H9 (cell line): ENCODE measurements at regions not wholly inside any gene's neighbourhood (a gene's known extent, or its start where the extent isn't known, plus 50 kb on each side); places are given as distances from the start of the nearest gene placed in this dataset.

Source experiments
- DNase-seq: peaks from one replicate; pipeline ENCODE4 v3.0.0-alpha.2; 2017
- H2AFZ ChIP-seq: one replicate; pipeline ENCODE4 v1.6.1; 2013; ENCODE audit warnings: mild to moderate bottlenecking, low read length, control low read depth, moderate library complexity
- H2AK5ac ChIP-seq: 2 replicates; pipeline ENCODE4 v1.6.1; 2013; ENCODE audit warnings: low read length, control low read depth, mixed read lengths; ENCODE audit not compliant: insufficient read length
- H2BK120ac ChIP-seq: one replicate; pipeline ENCODE4 v1.6.1; 2013; ENCODE audit warnings: low read depth, mild to moderate bottlenecking, low read length, control low read depth, inconsistent platforms; ENCODE audit not compliant: poor library complexity, severe bottlenecking
- H2BK12ac ChIP-seq: 2 replicates; pipeline ENCODE4 v1.6.1; 2013; ENCODE audit warnings: low read length, control low read depth, mixed read lengths, low read depth; ENCODE audit not compliant: insufficient read length
- H2BK15ac ChIP-seq: 2 replicates; pipeline ENCODE4 v1.6.1; 2013; ENCODE audit warnings: low read depth, low read length, control low read depth
- H2BK20ac ChIP-seq: one replicate; pipeline ENCODE4 v1.6.1; 2013; ENCODE audit warnings: low read depth, mild to moderate bottlenecking, low read length, control low read depth, inconsistent platforms; ENCODE audit not compliant: poor library complexity, severe bottlenecking
- H2BK5ac ChIP-seq: 2 replicates; pipeline ENCODE4 v1.6.1; 2013; ENCODE audit warnings: low read length, control low read depth, mixed read lengths; ENCODE audit not compliant: insufficient read length
- H3K14ac ChIP-seq: 2 replicates; pipeline ENCODE4 v1.6.1; 2013; ENCODE audit warnings: low read length, control low read depth; ENCODE audit not compliant: insufficient read depth
- H3K18ac ChIP-seq: 2 replicates; pipeline ENCODE4 v1.6.1; 2013; ENCODE audit warnings: low read depth, mild to moderate bottlenecking, mixed read lengths, low read length, control low read depth; ENCODE audit not compliant: insufficient read length
- H3K23ac ChIP-seq: 2 replicates; pipeline ENCODE4 v1.6.1; 2013; ENCODE audit warnings: low read length, control low read depth, mixed read lengths, low read depth; ENCODE audit not compliant: insufficient read length
- H3K23me2 ChIP-seq: 2 replicates; pipeline ENCODE4 v1.6.1; 2013; ENCODE audit warnings: low read depth, mild to moderate bottlenecking, mixed read lengths, low read length, control low read depth; ENCODE audit not compliant: insufficient read length, poor library complexity, severe bottlenecking
- H3K27ac ChIP-seq: 2 replicates; pipeline ENCODE4 v1.5.1; 2013; ENCODE audit warnings: low read length, control low read depth, mixed read lengths, low read depth; ENCODE audit not compliant: insufficient read length
- H3K27me3 ChIP-seq: 2 replicates; pipeline ENCODE4 v1.6.1; 2013; ENCODE audit warnings: low read length, control low read depth, inconsistent platforms; ENCODE audit not compliant: insufficient read depth
- H3K4ac ChIP-seq: 2 replicates; pipeline ENCODE4 v1.6.1; 2013; ENCODE audit warnings: low read depth, mild to moderate bottlenecking, control low read depth, inconsistent platforms, low read length, moderate library complexity
- H3K4me1 ChIP-seq: 2 replicates; pipeline ENCODE4 v1.6.1; 2013; ENCODE audit warnings: low read length, control low read depth, inconsistent platforms; ENCODE audit not compliant: insufficient read depth
- H3K4me2 ChIP-seq: 2 replicates; pipeline ENCODE4 v1.6.1; 2013; ENCODE audit warnings: low read length, control low read depth, mixed read lengths; ENCODE audit not compliant: insufficient read length, insufficient read depth
- H3K56ac ChIP-seq: 2 replicates; pipeline ENCODE4 v1.6.1; 2013; ENCODE audit warnings: low read depth, mild to moderate bottlenecking, mixed read lengths, low read length, control low read depth; ENCODE audit not compliant: insufficient read length
- H3K79me1 ChIP-seq: 2 replicates; pipeline ENCODE4 v1.6.1; 2013; ENCODE audit warnings: low read depth, mild to moderate bottlenecking, moderate library complexity, low read length, control low read depth, inconsistent platforms; ENCODE audit not compliant: insufficient read depth, poor library complexity, severe bottlenecking
- H3K79me2 ChIP-seq: 2 replicates; pipeline ENCODE4 v1.6.1; 2013; ENCODE audit warnings: low read length, control low read depth, inconsistent platforms; ENCODE audit not compliant: insufficient read depth
- H3K9ac ChIP-seq: 2 replicates; pipeline ENCODE4 v1.6.1; 2013; ENCODE audit warnings: low read length, control low read depth, mixed read lengths; ENCODE audit not compliant: insufficient read length; ENCODE audit errors: extremely low read depth
- H3K9me3 ChIP-seq: one replicate; pipeline ENCODE4 v1.6.1; 2013; ENCODE audit warnings: low read depth, low read length, inconsistent platforms; ENCODE audit not compliant: control insufficient read depth
- H3T11ph ChIP-seq: one replicate; pipeline ENCODE4 v1.6.1; 2013; ENCODE audit warnings: mild to moderate bottlenecking, low read length, control low read depth, inconsistent platforms
- H4K20me1 ChIP-seq: one replicate; pipeline ENCODE4 v1.6.1; 2013; ENCODE audit not compliant: control insufficient read depth, insufficient read length, insufficient read depth
- H4K5ac ChIP-seq: 2 replicates; pipeline ENCODE4 v1.6.1; 2013; ENCODE audit warnings: low read depth, mild to moderate bottlenecking, mixed read lengths, low read length, control low read depth; ENCODE audit not compliant: insufficient read length
- H4K8ac ChIP-seq: replicated peaks from 2 replicates; pipeline ENCODE4 v1.6.1; 2013; ENCODE audit warnings: low read length, control low read depth, mixed read lengths, low read depth; ENCODE audit not compliant: insufficient read length
- H4K91ac ChIP-seq: 2 replicates; pipeline ENCODE4 v1.6.1; 2013; ENCODE audit warnings: low read depth, mild to moderate bottlenecking, moderate library complexity, mixed read lengths, low read length, control low read depth; ENCODE audit not compliant: insufficient read length
- H3K27ac Mint-ChIP-seq, 3 experiments: 2 replicates in 2 of 3; 3 replicates in 1 of 3; pipeline ENCODE4 v1.8.0; 2020 to 2021; ENCODE audit warnings: mixed read lengths in 3 of 3, mild to moderate bottlenecking in 1 of 3, moderate library complexity in 1 of 3
- H3K27me3 Mint-ChIP-seq: 2 replicates; pipeline ENCODE4 v1.8.0; 2021; ENCODE audit warnings: low read depth, mild to moderate bottlenecking, moderate library complexity, mixed read lengths
- H3K36me3 Mint-ChIP-seq, 3 experiments: 2 replicates in 2 of 3; 3 replicates in 1 of 3; pipeline ENCODE4 v1.8.0; 2020 to 2021; ENCODE audit warnings: low read depth in 3 of 3, mixed read lengths in 3 of 3; ENCODE audit not compliant: insufficient read depth in 1 of 3
- H3K4me1 Mint-ChIP-seq, 2 experiments: 2 replicates each; pipeline ENCODE4 v1.8.0; 2020; ENCODE audit warnings: mixed read lengths in 2 of 2
- H3K4me3 Mint-ChIP-seq, 2 experiments: 2 replicates in 1 of 2; 3 replicates in 1 of 2; pipeline ENCODE4 v1.8.0; 2020 to 2021; ENCODE audit warnings: mild to moderate bottlenecking in 2 of 2, mixed read lengths in 2 of 2, moderate library complexity in 1 of 2
- H3K9me3 Mint-ChIP-seq, 2 experiments: 2 replicates in 1 of 2; 3 replicates in 1 of 2; pipeline ENCODE4 v1.8.0; 2020; ENCODE audit warnings: mild to moderate bottlenecking in 2 of 2, mixed read lengths in 2 of 2, moderate library complexity in 1 of 2
- CTCF ChIP-seq: fragments of 200-600 bp; sonication (generic); conservative IDR thresholded peaks from 3 replicates; pipeline ENCODE4 v1.8.0; 2021; ENCODE audit warnings: antibody characterized with exemption, mild to moderate bottlenecking
- WGBS: extraction: QIAGEN DNeasy Blood & Tissue Kit; methylation state at CpG from one replicate; pipeline ENCODE4 v1.1.7; 2013; ENCODE audit warnings: missing lambda C conversion rate, low lambda C conversion rate, mixed read lengths; ENCODE audit not compliant: insufficient read length; ENCODE audit errors: extremely low coverage; 5-methylcytosine and 5-hydroxymethylcytosine counted together

DNA sequence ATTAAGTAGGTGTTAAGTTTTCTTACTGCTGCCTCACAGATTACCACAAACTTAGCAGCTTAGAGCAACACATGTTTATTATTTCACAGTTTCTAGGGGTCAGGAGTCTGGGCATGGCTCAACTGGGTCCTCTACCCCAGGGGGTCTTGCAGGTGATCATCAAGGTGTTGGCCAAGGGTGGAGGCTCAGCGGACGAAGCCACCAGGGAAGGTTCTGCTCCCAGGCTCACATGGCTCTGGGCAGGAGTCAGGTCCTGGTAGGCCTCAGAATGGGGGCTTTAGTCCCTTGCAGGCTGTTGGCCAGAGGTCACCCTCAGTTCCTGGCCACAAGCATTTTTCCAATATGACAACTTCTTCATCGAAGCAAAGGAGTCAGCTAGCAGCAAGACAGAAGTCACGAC, 362.5 kb downstream of the PREX1 start:
- Histone ChIP-seq H2BK12ac (no peak overlapping the region), H2AK5ac (no peak overlapping the region), H2BK20ac (no peak overlapping the region), H3K23me2 (no peaks in the 10 kb centered on the region), H4K8ac (no peak overlapping the region), H4K20me1 (no peaks in the 10 kb centered on the region), H3K27ac (no peak overlapping the region), H2AFZ (no peak overlapping the region), H3K14ac (no peak overlapping the region), H2BK120ac (no peak overlapping the region), H3K9me3 (no peaks in the 10 kb centered on the region), H2BK15ac (no peak overlapping the region), H3K27me3 (no peaks in the 10 kb centered on the region), H3K4ac (no peak overlapping the region), H3T11ph (no peak overlapping the region), H2BK5ac (no peak overlapping the region), H3K9ac (no peak overlapping the region), H3K79me1 (no peaks in the 10 kb centered on the region), H4K91ac (no peak overlapping the region), H3K23ac (no peak overlapping the region), H3K18ac (no peak overlapping the region), H3K4me1 (peaks cover 2% of the 10 kb centered on the region; the same call in 1 of the 2 replicates), H3K4me2 (no peak overlapping the region), H3K79me2 (no peaks in the 10 kb centered on the region), H4K5ac (no peak overlapping the region), H3K56ac (no peak overlapping the region)
- Mint-ChIP-seq H3K27ac (no peak overlapping the region), H3K9me3 (peaks cover 2 to 7% of the 10 kb centered on the region in 2 experiments; a peak in 4 of 5 replicates), H3K4me3 (no peak overlapping the region), H3K27me3 (peaks cover 5% of the 10 kb centered on the region), H3K4me1 (peaks cover 18 to 22% of the 10 kb centered on the region in 2 experiments), H3K36me3 (peaks cover 0 to 5% (median 3%) of the 10 kb centered on the region in 3 experiments; a peak in 4 of 7 replicates)
- no peak for TF ChIP-seq CTCF
- no CpG with 5 or more reads among the region's 4 CpGs for WGBS
- DNase-seq, result no peak
